Ishikawa (cell line): ENCODE measurements at regions not wholly inside any gene's neighbourhood (a gene's known extent, or its start where the extent isn't known, plus 50 kb on each side); places are given as distances from the start of the nearest gene placed in this dataset.

Source experiments
- CEBPB ChIP-seq: IDR thresholded peaks from 2 replicates; pipeline ENCODE4 v1.6.1; 2012
- EGR1 ChIP-seq: IDR thresholded peaks from 2 replicates; pipeline ENCODE4 v1.6.1; 2012
- EP300 ChIP-seq: IDR thresholded peaks from 2 replicates; pipeline ENCODE4 v1.6.1; 2012; ENCODE audit warnings: borderline replicate concordance
- NFIC ChIP-seq: IDR thresholded peaks from 2 replicates; pipeline ENCODE4 v1.6.1; 2012
- RAD21 ChIP-seq: IDR thresholded peaks from 2 replicates; pipeline ENCODE4 v1.6.1; 2012; ENCODE audit warnings: low read depth
- TAF1 ChIP-seq: IDR thresholded peaks from 2 replicates; pipeline ENCODE4 v1.6.1; 2012; ENCODE audit warnings: low read depth, mild to moderate bottlenecking
- TCF12 ChIP-seq: IDR thresholded peaks from 2 replicates; pipeline ENCODE4 v1.6.1; 2012; ENCODE audit warnings: low read depth
- TF ChIP-seq, protein P1 (sequence below): IDR thresholded peaks from 2 replicates; pipeline ENCODE4 v1.6.1; 2012
- TF ChIP-seq, protein P2 (sequence below): IDR thresholded peaks from 2 replicates; pipeline ENCODE4 v1.6.1; 2012; ENCODE audit warnings: low read depth, mild to moderate bottlenecking
- TF ChIP-seq, protein P3 (sequence below): IDR thresholded peaks from 2 replicates; pipeline ENCODE4 v1.6.1; 2012

DNA sequence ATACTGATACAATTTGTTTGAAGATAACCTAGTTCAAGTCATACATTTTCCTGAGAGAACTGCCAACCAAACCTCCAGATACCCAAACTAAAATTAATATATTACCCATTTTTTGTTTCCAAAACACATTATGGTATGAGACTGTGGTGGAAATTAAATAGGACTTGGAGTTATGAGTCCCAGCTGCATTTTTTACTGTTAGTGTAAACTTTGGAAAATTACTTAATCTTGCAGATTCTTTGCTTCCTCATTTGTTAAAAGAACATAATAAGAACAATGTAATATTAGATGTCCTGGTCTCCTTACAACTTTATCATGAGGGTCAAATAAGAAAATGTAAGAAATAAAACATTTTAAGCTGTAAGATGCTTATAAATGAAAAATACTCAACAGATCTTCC is 98.2 kb upstream of the TRIB2 start:
- TF ChIP-seq TAF1 (no peak), EP300 (no peak), CEBPB (no peak), RAD21 (no peak), TCF12 (no peak), EGR1 (no peak), NFIC (no peak)
- TF ChIP-seq, protein P1, sequence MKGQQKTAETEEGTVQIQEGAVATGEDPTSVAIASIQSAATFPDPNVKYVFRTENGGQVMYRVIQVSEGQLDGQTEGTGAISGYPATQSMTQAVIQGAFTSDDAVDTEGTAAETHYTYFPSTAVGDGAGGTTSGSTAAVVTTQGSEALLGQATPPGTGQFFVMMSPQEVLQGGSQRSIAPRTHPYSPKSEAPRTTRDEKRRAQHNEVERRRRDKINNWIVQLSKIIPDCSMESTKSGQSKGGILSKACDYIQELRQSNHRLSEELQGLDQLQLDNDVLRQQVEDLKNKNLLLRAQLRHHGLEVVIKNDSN, result no peak
- TF ChIP-seq, protein P2, sequence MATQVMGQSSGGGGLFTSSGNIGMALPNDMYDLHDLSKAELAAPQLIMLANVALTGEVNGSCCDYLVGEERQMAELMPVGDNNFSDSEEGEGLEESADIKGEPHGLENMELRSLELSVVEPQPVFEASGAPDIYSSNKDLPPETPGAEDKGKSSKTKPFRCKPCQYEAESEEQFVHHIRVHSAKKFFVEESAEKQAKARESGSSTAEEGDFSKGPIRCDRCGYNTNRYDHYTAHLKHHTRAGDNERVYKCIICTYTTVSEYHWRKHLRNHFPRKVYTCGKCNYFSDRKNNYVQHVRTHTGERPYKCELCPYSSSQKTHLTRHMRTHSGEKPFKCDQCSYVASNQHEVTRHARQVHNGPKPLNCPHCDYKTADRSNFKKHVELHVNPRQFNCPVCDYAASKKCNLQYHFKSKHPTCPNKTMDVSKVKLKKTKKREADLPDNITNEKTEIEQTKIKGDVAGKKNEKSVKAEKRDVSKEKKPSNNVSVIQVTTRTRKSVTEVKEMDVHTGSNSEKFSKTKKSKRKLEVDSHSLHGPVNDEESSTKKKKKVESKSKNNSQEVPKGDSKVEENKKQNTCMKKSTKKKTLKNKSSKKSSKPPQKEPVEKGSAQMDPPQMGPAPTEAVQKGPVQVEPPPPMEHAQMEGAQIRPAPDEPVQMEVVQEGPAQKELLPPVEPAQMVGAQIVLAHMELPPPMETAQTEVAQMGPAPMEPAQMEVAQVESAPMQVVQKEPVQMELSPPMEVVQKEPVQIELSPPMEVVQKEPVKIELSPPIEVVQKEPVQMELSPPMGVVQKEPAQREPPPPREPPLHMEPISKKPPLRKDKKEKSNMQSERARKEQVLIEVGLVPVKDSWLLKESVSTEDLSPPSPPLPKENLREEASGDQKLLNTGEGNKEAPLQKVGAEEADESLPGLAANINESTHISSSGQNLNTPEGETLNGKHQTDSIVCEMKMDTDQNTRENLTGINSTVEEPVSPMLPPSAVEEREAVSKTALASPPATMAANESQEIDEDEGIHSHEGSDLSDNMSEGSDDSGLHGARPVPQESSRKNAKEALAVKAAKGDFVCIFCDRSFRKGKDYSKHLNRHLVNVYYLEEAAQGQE, result no peak
- TF ChIP-seq, protein P3, sequence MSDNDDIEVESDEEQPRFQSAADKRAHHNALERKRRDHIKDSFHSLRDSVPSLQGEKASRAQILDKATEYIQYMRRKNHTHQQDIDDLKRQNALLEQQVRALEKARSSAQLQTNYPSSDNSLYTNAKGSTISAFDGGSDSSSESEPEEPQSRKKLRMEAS, result no peak
